ENCODE measurements at regions not wholly inside any gene's neighbourhood (a gene's known extent, or its start where the extent isn't known, plus 50 kb on each side); places are given as distances from the start of the nearest gene placed in this dataset.

DNA sequence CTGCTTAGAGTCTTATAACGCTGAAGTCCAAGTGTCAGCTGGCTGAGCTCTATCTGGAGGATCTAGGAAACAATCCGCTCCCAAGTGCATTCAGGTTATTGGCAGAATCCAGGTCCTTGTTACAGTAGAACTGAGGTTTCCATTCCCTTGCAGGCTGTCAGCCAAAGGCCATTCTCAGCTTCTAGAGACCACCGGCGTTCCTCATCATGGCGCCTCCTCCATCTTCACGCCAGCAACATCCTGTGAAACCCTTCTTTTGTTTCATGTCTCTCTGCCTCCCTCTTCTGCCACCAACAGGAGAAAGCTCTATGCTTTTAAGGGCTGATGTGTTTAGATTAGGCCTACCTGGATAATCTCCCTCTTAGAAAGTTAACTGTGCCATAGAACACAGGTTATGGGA is 133.0 kb upstream of the RASSF8 start:
- 93% methylated on average over 6 of the region's 6 CpGs for WGBS
- H3K4me3 ChIP-seq (ENCODE audit: low read length in 2 of 2): no peak overlapping the region

DNA sequence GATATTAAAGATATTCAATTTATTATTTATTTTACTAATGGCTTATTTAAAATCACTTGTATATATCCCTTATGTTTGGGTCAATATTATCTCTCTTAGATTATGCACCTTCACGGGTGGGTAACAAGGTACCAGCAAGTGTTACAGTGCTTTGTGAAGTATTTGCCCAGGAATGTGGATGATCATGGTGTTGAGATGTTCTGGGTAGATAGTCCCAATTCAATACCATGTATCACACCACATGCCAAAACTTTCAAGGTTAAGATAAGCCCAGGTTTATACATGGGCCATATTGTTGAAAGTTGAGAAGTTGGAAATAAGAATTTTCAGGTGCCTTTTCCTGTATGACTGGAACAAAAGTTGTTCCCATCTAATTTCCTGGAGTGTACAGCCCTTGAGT is 131.3 kb upstream of the RASSF8 start:
- Histone ChIP-seq H3K27ac (ENCODE audit: low read depth in 1 of 2, low read length in 1 of 2) (no peak overlapping the region), H3K4me1 (ENCODE audit: control insufficient read depth in 2 of 2, insufficient read depth in 2 of 2, low read length in 2 of 2) (no peaks in the 10 kb centered on the region), H3K27me3 (ENCODE audit: control insufficient read depth in 2 of 2, insufficient read depth in 1 of 2, low read length in 1 of 2) (no peaks in the 10 kb centered on the region), H3K4me3 (ENCODE audit: low read length in 2 of 2) (no peak overlapping the region), H3K9me3 (ENCODE audit: control insufficient read depth in 2 of 2, insufficient read depth in 1 of 2, low read length in 1 of 2) (no peaks in the 10 kb centered on the region), H3K36me3 (ENCODE audit: control insufficient read depth in 2 of 2, insufficient read depth in 2 of 2, low read length in 1 of 2) (no peaks in the 10 kb centered on the region)
- no peak for DNase-seq (ENCODE audit: low read depth in 6 of 9, low spot score in 9 of 9)
- whole genome bisulfite sequencing: 99% methylated on average over 1 of the region's 1 CpG

More for the DNA sequence above, 133.0 kb upstream of the RASSF8 start:
- no peaks in the 10 kb centered on the region for H3K9me3 ChIP-seq (ENCODE audit: control insufficient read depth in 2 of 2, insufficient read depth in 1 of 2, low read length in 1 of 2)
- no peaks in the 10 kb centered on the region for H3K27me3 ChIP-seq (ENCODE audit: control insufficient read depth in 2 of 2, insufficient read depth in 1 of 2, low read length in 1 of 2)
- no peaks in the 10 kb centered on the region for H3K36me3 ChIP-seq (ENCODE audit: control insufficient read depth in 2 of 2, insufficient read depth in 2 of 2, low read length in 1 of 2)
- no peak overlapping the region for H3K27ac ChIP-seq (ENCODE audit: low read depth in 1 of 2, low read length in 1 of 2)
- H3K4me1 ChIP-seq (ENCODE audit: control insufficient read depth in 2 of 2, insufficient read depth in 2 of 2, low read length in 2 of 2): no peaks in the 10 kb centered on the region
- no peak for DNase-seq (ENCODE audit: low read depth in 6 of 9, low spot score in 9 of 9)

DNA sequence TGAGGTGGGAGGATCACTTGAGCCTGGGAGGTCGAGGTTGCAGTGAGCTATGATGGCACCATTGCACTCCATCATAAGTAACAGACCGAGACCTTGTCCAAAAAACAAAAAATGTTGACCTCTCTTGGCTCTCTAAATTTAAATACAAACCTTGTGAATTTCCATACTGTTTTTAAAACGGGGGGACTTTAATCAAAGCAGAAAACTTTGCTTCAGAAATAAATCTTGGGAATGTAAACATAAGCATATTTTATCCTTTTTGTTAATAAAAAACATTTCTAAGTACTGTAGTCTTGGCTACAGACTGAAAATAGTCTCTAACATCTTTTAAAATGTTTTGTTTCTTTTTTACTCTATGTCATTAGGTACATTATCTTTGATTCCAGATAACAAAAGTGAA is 130.7 kb upstream of the RASSF8 start:
- Histone ChIP-seq H3K4me3 (ENCODE audit: low read length in 2 of 2) (no peak overlapping the region), H3K27ac (ENCODE audit: low read depth in 1 of 2, low read length in 1 of 2) (no peak overlapping the region), H3K4me1 (ENCODE audit: control insufficient read depth in 2 of 2, insufficient read depth in 2 of 2, low read length in 2 of 2) (no peaks in the 10 kb centered on the region), H3K27me3 (ENCODE audit: control insufficient read depth in 2 of 2, insufficient read depth in 1 of 2, low read length in 1 of 2) (no peaks in the 10 kb centered on the region), H3K36me3 (ENCODE audit: control insufficient read depth in 2 of 2, insufficient read depth in 2 of 2, low read length in 1 of 2) (no peaks in the 10 kb centered on the region), H3K9me3 (ENCODE audit: control insufficient read depth in 2 of 2, insufficient read depth in 1 of 2, low read length in 1 of 2) (no peaks in the 10 kb centered on the region)
- WGBS: 92% methylated on average over 3 of the region's 3 CpGs
- DNase-seq (ENCODE audit: low read depth in 6 of 9, low spot score in 9 of 9): no peak

DNA sequence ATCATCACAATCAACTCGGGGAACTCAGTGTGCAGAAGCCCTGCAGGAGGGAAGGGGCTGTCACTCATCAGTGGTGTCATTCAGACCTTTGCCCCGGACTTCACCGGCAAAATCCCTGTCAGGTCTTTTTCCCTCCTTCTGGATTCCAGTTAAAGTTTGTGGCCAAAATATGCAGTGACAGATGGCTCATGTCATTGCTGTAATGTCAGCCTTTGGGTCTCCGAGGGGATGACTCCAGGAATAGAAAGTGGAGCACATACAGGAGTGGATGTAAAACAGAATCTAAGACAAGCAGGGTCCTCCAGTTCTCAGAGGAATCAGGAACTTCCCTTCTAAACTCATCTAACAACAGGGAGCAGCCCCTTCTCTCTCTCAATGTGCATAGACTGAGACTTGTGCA is 130.3 kb upstream of the RASSF8 start:
- WGBS: 90% methylated on average over 4 of the region's 4 CpGs

DNA sequence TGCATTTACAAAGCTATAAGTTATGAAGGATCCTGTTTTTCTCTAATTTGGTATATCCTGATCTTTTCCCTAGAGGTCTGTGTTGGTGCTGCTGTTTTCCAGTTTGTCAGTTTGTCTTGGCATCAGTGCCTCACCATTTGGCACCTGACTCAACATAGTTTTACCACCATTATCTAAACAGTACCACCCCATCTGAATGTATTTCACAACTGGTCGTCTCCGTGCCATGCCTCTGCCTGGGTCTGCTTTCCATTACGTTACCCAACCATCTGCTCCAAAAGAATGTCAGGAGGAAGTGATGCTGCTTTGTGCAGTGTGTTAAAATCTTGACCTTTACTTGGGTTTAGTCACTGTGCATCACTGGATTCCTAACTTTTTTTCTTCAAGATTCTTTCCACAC is 129.3 kb upstream of the RASSF8 start:
- WGBS: 94% methylated on average over 3 of the region's 3 CpGs
- Histone ChIP-seq H3K9me3 (ENCODE audit: control insufficient read depth in 2 of 2, insufficient read depth in 1 of 2, low read length in 1 of 2) (no peaks in the 10 kb centered on the region), H3K4me3 (ENCODE audit: low read length in 2 of 2) (no peak overlapping the region), H3K27ac (ENCODE audit: low read depth in 1 of 2, low read length in 1 of 2) (no peak overlapping the region), H3K4me1 (ENCODE audit: control insufficient read depth in 2 of 2, insufficient read depth in 2 of 2, low read length in 2 of 2) (no peaks in the 10 kb centered on the region), H3K36me3 (ENCODE audit: control insufficient read depth in 2 of 2, insufficient read depth in 2 of 2, low read length in 1 of 2) (no peaks in the 10 kb centered on the region), H3K27me3 (ENCODE audit: control insufficient read depth in 2 of 2, insufficient read depth in 1 of 2, low read length in 1 of 2) (no peaks in the 10 kb centered on the region)
- DNase-seq (ENCODE audit: low read depth in 6 of 9, low spot score in 9 of 9): no peak

More for the DNA sequence above, 130.3 kb upstream of the RASSF8 start:
- no peak for DNase-seq (ENCODE audit: low read depth in 6 of 9, low spot score in 9 of 9)
- no peak overlapping the region for H3K27ac ChIP-seq (ENCODE audit: low read depth in 1 of 2, low read length in 1 of 2)
- H3K27me3 ChIP-seq (ENCODE audit: control insufficient read depth in 2 of 2, insufficient read depth in 1 of 2, low read length in 1 of 2): no peaks in the 10 kb centered on the region
- H3K36me3 ChIP-seq (ENCODE audit: control insufficient read depth in 2 of 2, insufficient read depth in 2 of 2, low read length in 1 of 2): no peaks in the 10 kb centered on the region
- no peak overlapping the region for H3K4me3 ChIP-seq (ENCODE audit: low read length in 2 of 2)
- no peaks in the 10 kb centered on the region for H3K4me1 ChIP-seq (ENCODE audit: control insufficient read depth in 2 of 2, insufficient read depth in 2 of 2, low read length in 2 of 2)
- H3K9me3 ChIP-seq (ENCODE audit: control insufficient read depth in 2 of 2, insufficient read depth in 1 of 2, low read length in 1 of 2): no peaks in the 10 kb centered on the region

DNA sequence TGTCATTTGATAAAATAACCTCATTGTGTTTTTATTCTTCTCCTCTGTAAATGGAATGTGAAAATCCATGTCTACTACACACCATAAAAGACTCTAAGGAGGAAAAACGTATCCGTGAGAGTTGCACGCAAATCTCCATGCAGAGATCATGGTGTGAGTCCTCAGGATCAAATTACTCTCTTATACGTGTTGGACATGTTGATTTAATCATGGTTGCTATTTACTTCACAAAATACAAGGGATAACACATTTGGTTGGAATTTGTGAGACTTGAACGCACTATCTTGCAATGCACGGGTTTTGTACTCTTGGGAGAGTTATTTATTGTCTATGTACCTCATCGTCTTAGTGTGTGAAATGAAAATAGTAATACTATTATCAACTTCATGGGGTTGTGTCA is 128.0 kb upstream of the RASSF8 start:
- WGBS: 96% methylated on average over 7 of the region's 7 CpGs
- no peaks in the 10 kb centered on the region for H3K9me3 ChIP-seq (ENCODE audit: control insufficient read depth in 2 of 2, insufficient read depth in 1 of 2, low read length in 1 of 2)
- H3K36me3 ChIP-seq (ENCODE audit: control insufficient read depth in 2 of 2, insufficient read depth in 2 of 2, low read length in 1 of 2): no peaks in the 10 kb centered on the region
- no peak for DNase-seq (ENCODE audit: low read depth in 6 of 9, low spot score in 9 of 9)
- H3K4me3 ChIP-seq (ENCODE audit: low read length in 2 of 2): no peak overlapping the region
- no peak overlapping the region for H3K27ac ChIP-seq (ENCODE audit: low read depth in 1 of 2, low read length in 1 of 2)
- H3K27me3 ChIP-seq (ENCODE audit: control insufficient read depth in 2 of 2, insufficient read depth in 1 of 2, low read length in 1 of 2): no peaks in the 10 kb centered on the region
- H3K4me1 ChIP-seq (ENCODE audit: control insufficient read depth in 2 of 2, insufficient read depth in 2 of 2, low read length in 2 of 2): no peaks in the 10 kb centered on the region

DNA sequence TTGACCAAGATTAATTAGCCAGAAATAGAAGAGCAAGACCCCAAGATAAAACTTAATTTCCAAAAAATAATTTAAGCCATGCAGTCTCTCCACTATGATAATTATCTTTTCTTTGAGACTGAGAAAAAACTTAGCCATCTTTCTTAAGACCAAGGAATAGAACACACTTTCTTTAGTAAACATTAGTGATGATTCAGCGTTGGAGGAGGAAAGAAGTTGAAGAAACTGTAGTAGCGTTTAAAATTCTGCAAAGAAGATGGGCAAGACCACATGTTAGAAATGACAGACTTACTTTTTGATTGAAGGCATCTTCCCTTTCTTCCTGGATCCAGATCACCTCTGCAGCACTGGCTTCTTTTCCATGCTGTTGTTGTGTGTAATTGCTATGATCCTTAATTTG is 124.8 kb upstream of the RASSF8 start:
- Histone ChIP-seq H3K27ac (ENCODE audit: low read depth in 1 of 2, low read length in 1 of 2) (no peak overlapping the region), H3K4me1 (ENCODE audit: control insufficient read depth in 2 of 2, insufficient read depth in 2 of 2, low read length in 2 of 2) (no peaks in the 10 kb centered on the region), H3K27me3 (ENCODE audit: control insufficient read depth in 2 of 2, insufficient read depth in 1 of 2, low read length in 1 of 2) (no peaks in the 10 kb centered on the region), H3K36me3 (ENCODE audit: control insufficient read depth in 2 of 2, insufficient read depth in 2 of 2, low read length in 1 of 2) (no peaks in the 10 kb centered on the region), H3K9me3 (ENCODE audit: control insufficient read depth in 2 of 2, insufficient read depth in 1 of 2, low read length in 1 of 2) (no peaks in the 10 kb centered on the region), H3K4me3 (ENCODE audit: low read length in 2 of 2) (no peak overlapping the region)
- 66% methylated on average over 2 of the region's 2 CpGs for WGBS
- no peak for DNase-seq (ENCODE audit: low read depth in 6 of 9, low spot score in 9 of 9)

DNA sequence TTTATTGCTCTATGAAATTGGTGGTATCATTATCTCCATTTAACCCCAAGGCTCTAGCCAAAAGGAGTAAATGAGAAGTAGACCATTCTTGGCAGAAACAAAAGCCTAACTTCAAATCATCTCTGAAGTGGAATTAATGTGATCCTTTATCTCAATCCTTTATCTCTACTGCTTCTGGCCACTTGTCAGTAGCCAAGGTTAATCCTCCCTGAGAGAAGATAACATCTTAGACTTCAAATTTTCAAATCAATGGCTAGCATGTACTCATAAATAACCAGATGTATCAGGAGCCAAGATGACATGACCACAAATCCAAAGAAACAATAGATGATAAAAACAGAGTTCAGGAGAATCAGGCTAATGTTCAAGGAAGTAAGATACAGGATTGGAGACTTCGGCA is 123.1 kb upstream of the RASSF8 start:
- Histone ChIP-seq H3K9me3 (ENCODE audit: control insufficient read depth in 2 of 2, insufficient read depth in 1 of 2, low read length in 1 of 2) (no peaks in the 10 kb centered on the region), H3K4me3 (ENCODE audit: low read length in 2 of 2) (no peak overlapping the region), H3K27me3 (ENCODE audit: control insufficient read depth in 2 of 2, insufficient read depth in 1 of 2, low read length in 1 of 2) (no peaks in the 10 kb centered on the region), H3K36me3 (ENCODE audit: control insufficient read depth in 2 of 2, insufficient read depth in 2 of 2, low read length in 1 of 2) (no peaks in the 10 kb centered on the region), H3K27ac (ENCODE audit: low read depth in 1 of 2, low read length in 1 of 2) (no peak overlapping the region), H3K4me1 (ENCODE audit: control insufficient read depth in 2 of 2, insufficient read depth in 2 of 2, low read length in 2 of 2) (no peaks in the 10 kb centered on the region)
- 93% methylated on average over 1 of the region's 1 CpG for WGBS
- DNase-seq (ENCODE audit: low read depth in 6 of 9, low spot score in 9 of 9): no peak

DNA sequence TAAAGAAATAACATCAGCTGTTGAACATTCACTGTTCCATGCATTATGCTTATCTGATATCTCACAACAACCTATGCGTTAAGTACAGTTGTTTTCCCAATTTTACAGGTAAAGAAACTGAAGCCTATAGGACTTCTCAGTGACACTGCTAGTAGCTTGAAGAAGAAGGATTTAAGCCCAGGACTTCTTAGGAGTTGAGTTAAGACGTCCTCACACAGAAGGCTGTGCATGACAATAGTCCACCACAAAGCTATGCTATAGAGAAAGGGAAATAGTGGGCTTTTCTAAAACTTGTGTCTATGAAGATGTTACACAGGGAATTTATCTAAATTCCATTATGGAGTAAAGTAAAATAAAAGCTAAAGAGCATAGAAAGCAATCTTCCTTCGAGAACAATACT is 120.5 kb upstream of the RASSF8 start:
- 96% methylated on average over 3 of the region's 3 CpGs for WGBS
- H3K9me3 ChIP-seq (ENCODE audit: control insufficient read depth in 2 of 2, insufficient read depth in 1 of 2, low read length in 1 of 2): no peaks in the 10 kb centered on the region
- peaks cover 0 to 2% of the 10 kb centered on the region in 2 donors for H3K4me1 ChIP-seq (ENCODE audit: control insufficient read depth in 2 of 2, insufficient read depth in 2 of 2, low read length in 2 of 2)
- H3K4me3 ChIP-seq (ENCODE audit: low read length in 2 of 2): no peak overlapping the region
- no peak for DNase-seq (ENCODE audit: low read depth in 6 of 9, low spot score in 9 of 9)
- no peak overlapping the region for H3K27ac ChIP-seq (ENCODE audit: low read depth in 1 of 2, low read length in 1 of 2)
- H3K36me3 ChIP-seq (ENCODE audit: control insufficient read depth in 2 of 2, insufficient read depth in 2 of 2, low read length in 1 of 2): no peaks in the 10 kb centered on the region
- no peaks in the 10 kb centered on the region for H3K27me3 ChIP-seq (ENCODE audit: control insufficient read depth in 2 of 2, insufficient read depth in 1 of 2, low read length in 1 of 2)

DNA sequence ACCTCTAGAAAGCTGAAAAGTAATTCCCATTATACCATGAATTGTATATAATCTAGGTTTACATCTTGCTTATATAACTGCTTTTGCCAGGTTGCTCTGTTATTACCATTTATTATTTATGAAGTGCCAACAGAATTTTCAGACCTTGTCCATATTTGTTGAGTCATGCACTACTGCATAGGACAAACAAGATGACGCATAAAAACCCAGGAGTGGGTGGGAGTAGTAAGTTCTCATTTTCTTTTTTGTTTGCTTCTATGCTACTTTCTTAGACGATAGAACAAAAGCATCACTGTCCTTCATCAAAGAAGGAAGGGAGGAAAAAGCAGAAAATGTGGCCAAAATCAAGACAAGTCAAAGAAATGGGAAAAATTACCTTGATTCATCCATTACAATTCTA is 119.0 kb upstream of the RASSF8 start:
- Histone ChIP-seq H3K27me3 (ENCODE audit: control insufficient read depth in 2 of 2, insufficient read depth in 1 of 2, low read length in 1 of 2) (no peaks in the 10 kb centered on the region), H3K9me3 (ENCODE audit: control insufficient read depth in 2 of 2, insufficient read depth in 1 of 2, low read length in 1 of 2) (no peaks in the 10 kb centered on the region), H3K4me1 (ENCODE audit: control insufficient read depth in 2 of 2, insufficient read depth in 2 of 2, low read length in 2 of 2) (peaks cover 0 to 2% of the 10 kb centered on the region in 2 donors), H3K4me3 (ENCODE audit: low read length in 2 of 2) (no peak overlapping the region), H3K27ac (ENCODE audit: low read depth in 1 of 2, low read length in 1 of 2) (no peak overlapping the region), H3K36me3 (ENCODE audit: control insufficient read depth in 2 of 2, insufficient read depth in 2 of 2, low read length in 1 of 2) (no peaks in the 10 kb centered on the region)
- WGBS: 53% methylated on average over 2 of the region's 2 CpGs
- no peak for DNase-seq (ENCODE audit: low read depth in 6 of 9, low spot score in 9 of 9)
